ENCODE measurements at regions not wholly inside any gene's neighbourhood (a gene's known extent, or its start where the extent isn't known, plus 50 kb on each side); places are given as distances from the start of the nearest gene placed in this dataset.
A peak's percentile ranks its signal among the peaks of the same experiment; 100 is the strongest.
"Not testable (repeated sequence)": the region's sequence is repeated elsewhere in the genome, so short reads cannot be mapped to it uniquely, and the experiment has no call there.

GRCh38 chr7:26084418-26084817 is 67.6 kb upstream of the NFE2L3 start:
- DNase-seq (ENCODE audit: low read depth), result no peak
- H3K4me3 ChIP-seq (ENCODE audit: control insufficient read depth, low read depth, low read length), result no peak overlapping the region
- TF ChIP-seq CTCF (conservative IDR thresholded peaks at IDR 0.05; ENCODE audit: control insufficient read depth, insufficient read depth, low read depth, low read length), result no peak

- DNase-seq (ENCODE audit: low read depth), result no peak
- no peak overlapping the region for H3K4me3 ChIP-seq (ENCODE audit: control insufficient read depth, low read depth, low read length)
- no peak for TF ChIP-seq CTCF (conservative IDR thresholded peaks at IDR 0.05; ENCODE audit: control insufficient read depth, insufficient read depth, low read depth, low read length)
These were observed 66.2 kb upstream of the NFE2L3 start for GRCh38 chr7:26085771-26086170.

- no peak for DNase-seq (ENCODE audit: low read depth)
- TF ChIP-seq CTCF (conservative IDR thresholded peaks at IDR 0.05; ENCODE audit: control insufficient read depth, insufficient read depth, low read depth, low read length), result no peak
- H3K4me3 ChIP-seq (ENCODE audit: control insufficient read depth, low read depth, low read length), result no peak overlapping the region
These were observed 64.5 kb upstream of the NFE2L3 start for GRCh38 chr7:26087321-26088091.

- DNase-seq (ENCODE audit: low read depth); H3K4me3 ChIP-seq (ENCODE audit: control insufficient read depth, low read depth, low read length): not testable (repeated sequence)
These were observed 62.5 kb upstream of the NFE2L3 start for GRCh38 chr7:26089469-26089868.

GRCh38 chr7:26090927-26091519 is 61.0 kb upstream of the NFE2L3 start:
- peak; percentile 70 for DNase-seq (ENCODE audit: low read depth)
- peak; percentile 79 for TF ChIP-seq CTCF (conservative IDR thresholded peaks at IDR 0.05; ENCODE audit: control insufficient read depth, insufficient read depth, low read depth, low read length)
- H3K4me3 ChIP-seq (ENCODE audit: control insufficient read depth, low read depth, low read length), result no peak overlapping the region

- peak; percentile 3 for DNase-seq (ENCODE audit: low read depth)
- H3K4me3 ChIP-seq (ENCODE audit: control insufficient read depth, low read depth, low read length), result no peak overlapping the region
- peak; percentile 16 for TF ChIP-seq CTCF (conservative IDR thresholded peaks at IDR 0.05; ENCODE audit: control insufficient read depth, insufficient read depth, low read depth, low read length)
These were observed 60.1 kb upstream of the NFE2L3 start for GRCh38 chr7:26091933-26092332.

GRCh38 chr7:26093023-26093422 is 59.0 kb upstream of the NFE2L3 start:
- DNase-seq (ENCODE audit: low read depth), result no peak
- TF ChIP-seq CTCF (conservative IDR thresholded peaks at IDR 0.05; ENCODE audit: control insufficient read depth, insufficient read depth, low read depth, low read length), result no peak
- H3K4me3 ChIP-seq (ENCODE audit: control insufficient read depth, low read depth, low read length), result no peak overlapping the region
